OCI-LY1 (cell line): ENCODE measurements at regions not wholly inside any gene's neighbourhood (a gene's known extent, or its start where the extent isn't known, plus 50 kb on each side); places are given as distances from the start of the nearest gene placed in this dataset.

Source experiments
- EZH2 ChIP-seq: fragments of 200-600 bp; sonication (generic), shearing (Covaris generic); IDR thresholded peaks from 2 replicates; pipeline ENCODE4 v1.8.0; 2017; ENCODE audit warnings: borderline replicate concordance, mixed run types, mild to moderate bottlenecking, antibody characterized with exemption, low read length, moderate library complexity, mixed read lengths
- TF ChIP-seq, protein P1 (sequence below): fragments of 200-600 bp; sonication (generic), shearing (Covaris generic); IDR thresholded peaks from 2 replicates; pipeline ENCODE4 v1.5.1; 2017; ENCODE audit warnings: mild to moderate bottlenecking, antibody characterized with exemption, low read length, moderate library complexity, mixed read lengths

DNA sequence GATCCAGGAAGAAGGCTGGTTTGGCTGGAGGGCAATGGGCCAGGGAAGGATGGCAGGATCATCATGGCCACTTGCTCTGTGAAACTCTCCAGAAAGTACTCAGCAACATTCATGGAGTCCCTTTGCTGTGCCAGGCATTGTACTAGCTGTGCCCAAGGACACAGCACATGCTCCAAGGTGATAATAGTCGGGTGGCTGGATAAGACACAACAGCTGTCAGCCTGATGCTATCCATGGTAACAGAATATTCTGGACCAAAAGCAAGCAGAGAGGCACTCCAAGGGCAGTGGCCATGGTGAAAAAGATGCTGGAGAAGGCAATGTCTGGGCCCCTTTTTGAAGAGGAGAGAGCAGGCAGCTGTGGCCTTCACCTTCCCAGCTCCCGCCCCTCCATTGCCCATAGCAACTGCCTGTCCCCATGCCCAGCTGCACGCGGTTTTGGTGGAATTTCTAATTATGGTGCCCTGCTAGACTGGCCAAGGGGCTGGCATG, 113.8 kb upstream of the CPEB4 start:
- TF ChIP-seq, protein P1, sequence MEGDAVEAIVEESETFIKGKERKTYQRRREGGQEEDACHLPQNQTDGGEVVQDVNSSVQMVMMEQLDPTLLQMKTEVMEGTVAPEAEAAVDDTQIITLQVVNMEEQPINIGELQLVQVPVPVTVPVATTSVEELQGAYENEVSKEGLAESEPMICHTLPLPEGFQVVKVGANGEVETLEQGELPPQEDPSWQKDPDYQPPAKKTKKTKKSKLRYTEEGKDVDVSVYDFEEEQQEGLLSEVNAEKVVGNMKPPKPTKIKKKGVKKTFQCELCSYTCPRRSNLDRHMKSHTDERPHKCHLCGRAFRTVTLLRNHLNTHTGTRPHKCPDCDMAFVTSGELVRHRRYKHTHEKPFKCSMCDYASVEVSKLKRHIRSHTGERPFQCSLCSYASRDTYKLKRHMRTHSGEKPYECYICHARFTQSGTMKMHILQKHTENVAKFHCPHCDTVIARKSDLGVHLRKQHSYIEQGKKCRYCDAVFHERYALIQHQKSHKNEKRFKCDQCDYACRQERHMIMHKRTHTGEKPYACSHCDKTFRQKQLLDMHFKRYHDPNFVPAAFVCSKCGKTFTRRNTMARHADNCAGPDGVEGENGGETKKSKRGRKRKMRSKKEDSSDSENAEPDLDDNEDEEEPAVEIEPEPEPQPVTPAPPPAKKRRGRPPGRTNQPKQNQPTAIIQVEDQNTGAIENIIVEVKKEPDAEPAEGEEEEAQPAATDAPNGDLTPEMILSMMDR, result no peak
- no peak for TF ChIP-seq EZH2
